T-helper 2 cell treated with Interferon-gamma antibody and Interleukin-4, amounts not matched to agents 5 μg/mL and 100 μg/mL, for 36 hours (primary cell): ENCODE measurements at regions not wholly inside any gene's neighbourhood (a gene's known extent, or its start where the extent isn't known, plus 50 kb on each side); places are given as distances from the start of the nearest gene placed in this dataset.
A peak's percentile ranks its signal among the peaks of the same experiment; 100 is the strongest.

Experiments used
- DNase-seq: peaks from one replicate; pipeline ENCODE4 v3.0.0; 2021; ENCODE audit warnings: low spot score
- H3K27ac Mint-ChIP-seq: one replicate; pipeline ENCODE4 v1.8.0; 2021; ENCODE audit warnings: mild to moderate bottlenecking, mixed read lengths
- H3K27me3 Mint-ChIP-seq: one replicate; pipeline ENCODE4 v1.8.0; 2021; ENCODE audit warnings: low read depth, mixed read lengths
- H3K36me3 Mint-ChIP-seq: one replicate; pipeline ENCODE4 v1.8.0; 2021; ENCODE audit warnings: low read depth, mixed read lengths
- H3K4me1 Mint-ChIP-seq: one replicate; pipeline ENCODE4 v1.8.0; 2021; ENCODE audit warnings: low read depth, mixed read lengths
- H3K4me3 Mint-ChIP-seq: one replicate; pipeline ENCODE4 v1.8.0; 2022; ENCODE audit warnings: mild to moderate bottlenecking, moderate library complexity, mixed read lengths
- H3K9me3 Mint-ChIP-seq: one replicate; pipeline ENCODE4 v1.8.0; 2021; ENCODE audit warnings: mixed read lengths

- Mint-ChIP-seq H3K27ac (no peak overlapping the region), H3K4me3 (no peak overlapping the region), H3K9me3 (no peaks in the 10 kb centered on the region), H3K27me3 (no peaks in the 10 kb centered on the region), H3K36me3 (no peaks in the 10 kb centered on the region), H3K4me1 (no peaks in the 10 kb centered on the region)
- no peak for DNase-seq
Measured at GRCh38 chr2:193966590-193966989, 1690.4 kb upstream of the SLC39A10 start.

GRCh38 chr2:193965263-193965662 is 1691.8 kb upstream of the SLC39A10 start:
- DNase-seq: no peak
- Mint-ChIP-seq H3K9me3 (no peaks in the 10 kb centered on the region), H3K4me3 (no peak overlapping the region), H3K27me3 (no peaks in the 10 kb centered on the region), H3K36me3 (no peaks in the 10 kb centered on the region), H3K27ac (no peak overlapping the region), H3K4me1 (no peaks in the 10 kb centered on the region)

GRCh38 chr2:193963472-193964119 is 1693.4 kb upstream of the SLC39A10 start:
- Mint-ChIP-seq H3K27me3 (no peaks in the 10 kb centered on the region), H3K4me1 (no peaks in the 10 kb centered on the region), H3K9me3 (no peaks in the 10 kb centered on the region), H3K4me3 (no peak overlapping the region), H3K36me3 (no peaks in the 10 kb centered on the region), H3K27ac (no peak overlapping the region)
- DNase-seq: no peak

GRCh38 chr2:193946806-193947205 is 1710.2 kb upstream of the SLC39A10 start:
- no peaks in the 10 kb centered on the region for H3K9me3 Mint-ChIP-seq
- H3K4me1 Mint-ChIP-seq: no peaks in the 10 kb centered on the region
- H3K27ac Mint-ChIP-seq: no peak overlapping the region
- no peaks in the 10 kb centered on the region for H3K36me3 Mint-ChIP-seq
- no peak for DNase-seq
- H3K4me3 Mint-ChIP-seq: no peak overlapping the region
- no peaks in the 10 kb centered on the region for H3K27me3 Mint-ChIP-seq

- no peaks in the 10 kb centered on the region for H3K9me3 Mint-ChIP-seq
- H3K4me3 Mint-ChIP-seq: no peak overlapping the region
- no peaks in the 10 kb centered on the region for H3K36me3 Mint-ChIP-seq
- no peak for DNase-seq
- no peaks in the 10 kb centered on the region for H3K4me1 Mint-ChIP-seq
- no peak overlapping the region for H3K27ac Mint-ChIP-seq
- no peaks in the 10 kb centered on the region for H3K27me3 Mint-ChIP-seq
Measured at GRCh38 chr2:193943406-193943960, 1713.5 kb upstream of the SLC39A10 start.

GRCh38 chr2:193935114-193935513 is 1721.9 kb upstream of the SLC39A10 start:
- no peaks in the 10 kb centered on the region for H3K9me3 Mint-ChIP-seq

GRCh38 chr2:193929131-193929530 is 1727.9 kb upstream of the SLC39A10 start:
- Mint-ChIP-seq H3K27me3 (no peaks in the 10 kb centered on the region), H3K36me3 (no peaks in the 10 kb centered on the region), H3K4me1 (no peaks in the 10 kb centered on the region), H3K4me3 (no peak overlapping the region), H3K9me3 (no peaks in the 10 kb centered on the region), H3K27ac (no peak overlapping the region)
- no peak for DNase-seq

More at GRCh38 chr2:193935114-193935513, 1721.9 kb upstream of the SLC39A10 start:
- Mint-ChIP-seq H3K36me3 (no peaks in the 10 kb centered on the region), H3K27ac (no peak overlapping the region), H3K27me3 (no peaks in the 10 kb centered on the region), H3K4me1 (no peaks in the 10 kb centered on the region), H3K4me3 (no peak overlapping the region)
- no peak for DNase-seq

GRCh38 chr2:193907561-193907960 is 1712.8 kb upstream of the TMEFF2 start:
- H3K27me3 Mint-ChIP-seq: no peaks in the 10 kb centered on the region
- DNase-seq: no peak
- H3K27ac Mint-ChIP-seq: no peak overlapping the region
- H3K4me1 Mint-ChIP-seq: no peaks in the 10 kb centered on the region
- H3K9me3 Mint-ChIP-seq: no peaks in the 10 kb centered on the region
- no peak overlapping the region for H3K4me3 Mint-ChIP-seq
- H3K36me3 Mint-ChIP-seq: no peaks in the 10 kb centered on the region

GRCh38 chr2:193900292-193900691 is 1705.6 kb upstream of the TMEFF2 start:
- DNase-seq: no peak
- Mint-ChIP-seq H3K36me3 (no peaks in the 10 kb centered on the region), H3K4me3 (no peak overlapping the region), H3K4me1 (no peaks in the 10 kb centered on the region), H3K9me3 (no peaks in the 10 kb centered on the region), H3K27ac (no peak overlapping the region), H3K27me3 (no peaks in the 10 kb centered on the region)

GRCh38 chr2:193895226-193895625 is 1700.5 kb upstream of the TMEFF2 start:
- Mint-ChIP-seq H3K4me1 (peaks cover 11% of the 10 kb centered on the region), H3K4me3 (no peak overlapping the region), H3K27ac (no peak overlapping the region), H3K36me3 (no peaks in the 10 kb centered on the region), H3K9me3 (no peaks in the 10 kb centered on the region), H3K27me3 (no peaks in the 10 kb centered on the region)
- peak; percentile 6 for DNase-seq

- Mint-ChIP-seq H3K27ac (no peak overlapping the region), H3K36me3 (no peaks in the 10 kb centered on the region), H3K27me3 (no peaks in the 10 kb centered on the region), H3K9me3 (no peaks in the 10 kb centered on the region), H3K4me3 (no peak overlapping the region), H3K4me1 (peaks cover 11% of the 10 kb centered on the region)
- DNase-seq: no peak
Measured at GRCh38 chr2:193894081-193894480, 1699.3 kb upstream of the TMEFF2 start.

GRCh38 chr2:193891023-193891422 is 1696.3 kb upstream of the TMEFF2 start:
- H3K9me3 Mint-ChIP-seq: no peaks in the 10 kb centered on the region
- H3K27me3 Mint-ChIP-seq: no peaks in the 10 kb centered on the region
- H3K4me1 Mint-ChIP-seq: peaks cover 11% of the 10 kb centered on the region
- H3K36me3 Mint-ChIP-seq: no peaks in the 10 kb centered on the region
- no peak overlapping the region for H3K27ac Mint-ChIP-seq
- H3K4me3 Mint-ChIP-seq: no peak overlapping the region
- DNase-seq: peak; percentile 8

- Mint-ChIP-seq H3K27me3 (no peaks in the 10 kb centered on the region), H3K36me3 (no peaks in the 10 kb centered on the region), H3K27ac (no peak overlapping the region), H3K9me3 (peaks cover 4% of the 10 kb centered on the region), H3K4me3 (no peak overlapping the region), H3K4me1 (no peaks in the 10 kb centered on the region)
- DNase-seq: no peak
Measured at GRCh38 chr2:193885419-193885818, 1690.7 kb upstream of the TMEFF2 start.

GRCh38 chr2:193883820-193884219 is 1689.1 kb upstream of the TMEFF2 start:
- Mint-ChIP-seq H3K9me3 (peaks cover 4% of the 10 kb centered on the region), H3K4me3 (no peak overlapping the region), H3K27ac (no peak overlapping the region), H3K36me3 (no peaks in the 10 kb centered on the region), H3K4me1 (no peaks in the 10 kb centered on the region), H3K27me3 (no peaks in the 10 kb centered on the region)
- DNase-seq: no peak

GRCh38 chr2:193876980-193877379 is 1682.2 kb upstream of the TMEFF2 start:
- no peak overlapping the region for H3K27ac Mint-ChIP-seq
- H3K4me1 Mint-ChIP-seq: no peaks in the 10 kb centered on the region
- H3K9me3 Mint-ChIP-seq: peaks cover 8% of the 10 kb centered on the region
- H3K27me3 Mint-ChIP-seq: no peaks in the 10 kb centered on the region
- DNase-seq: no peak
- no peak overlapping the region for H3K4me3 Mint-ChIP-seq
- H3K36me3 Mint-ChIP-seq: no peaks in the 10 kb centered on the region
